ENCODE measurements at regions not wholly inside any gene's neighbourhood (a gene's known extent, or its start where the extent isn't known, plus 50 kb on each side); places are given as distances from the start of the nearest gene placed in this dataset.
"Not testable (repeated sequence)": the region's sequence is repeated elsewhere in the genome, so short reads cannot be mapped to it uniquely, and the experiment has no call there.

- no peak for DNase-seq (ENCODE audit: low read depth, low spot score)
These were observed 208.5 kb downstream of the FGF9 start for GRCh38 chr13:21879263-21879914.

- DNase-seq (ENCODE audit: low read depth, low spot score): no peak
These were observed 211.9 kb downstream of the FGF9 start for GRCh38 chr13:21882766-21883165.

- no peak for DNase-seq (ENCODE audit: low read depth, low spot score)
These were observed 212.8 kb downstream of the FGF9 start for GRCh38 chr13:21883713-21884112.

GRCh38 chr13:21884299-21884909, 213.5 kb downstream of the FGF9 start:
- DNase-seq (ENCODE audit: low read depth, low spot score): no peak

- DNase-seq (ENCODE audit: low read depth, low spot score): no peak
These were observed 214.2 kb downstream of the FGF9 start for GRCh38 chr13:21884965-21885567.

- DNase-seq (ENCODE audit: low read depth, low spot score): no peak
These were observed 214.9 kb downstream of the FGF9 start for GRCh38 chr13:21885714-21886224.

- no peak for DNase-seq (ENCODE audit: low read depth, low spot score)
These were observed 218.8 kb downstream of the FGF9 start for GRCh38 chr13:21889651-21890050.

GRCh38 chr13:21890220-21890619, 219.3 kb downstream of the FGF9 start:
- DNase-seq (ENCODE audit: low read depth, low spot score): not testable (repeated sequence)

- DNase-seq (ENCODE audit: low read depth, low spot score): no peak
These were observed 223.2 kb downstream of the FGF9 start for GRCh38 chr13:21894091-21894490.

GRCh38 chr13:21894703-21895699, 224.1 kb downstream of the FGF9 start:
- no peak for DNase-seq (ENCODE audit: low read depth, low spot score)

- no peak for DNase-seq (ENCODE audit: low read depth, low spot score)
These were observed 224.9 kb downstream of the FGF9 start for GRCh38 chr13:21895779-21896178.

- no peak for DNase-seq (ENCODE audit: low read depth, low spot score)
These were observed 226.3 kb downstream of the FGF9 start for GRCh38 chr13:21897161-21897560.

GRCh38 chr13:21898459-21898858, 227.6 kb downstream of the FGF9 start:
- DNase-seq (ENCODE audit: low read depth, low spot score): no peak

GRCh38 chr13:21898945-21899344, 228.1 kb downstream of the FGF9 start:
- DNase-seq (ENCODE audit: low read depth, low spot score): no peak

- DNase-seq (ENCODE audit: low read depth, low spot score): no peak
These were observed 230.5 kb downstream of the FGF9 start for GRCh38 chr13:21901336-21901735.

- no peak for DNase-seq (ENCODE audit: low read depth, low spot score)
These were observed 231.2 kb downstream of the FGF9 start for GRCh38 chr13:21901811-21902708.

GRCh38 chr13:21902709-21903098, 231.8 kb downstream of the FGF9 start:
- no peak for DNase-seq (ENCODE audit: low read depth, low spot score)

GRCh38 chr13:21905486-21905885, 234.6 kb downstream of the FGF9 start:
- no peak for DNase-seq (ENCODE audit: low read depth, low spot score)

GRCh38 chr13:21909331-21909730, 238.5 kb downstream of the FGF9 start:
- DNase-seq (ENCODE audit: low read depth, low spot score): no peak

- DNase-seq (ENCODE audit: low read depth, low spot score): no peak
These were observed 239.7 kb downstream of the FGF9 start for GRCh38 chr13:21910546-21910945.

Measured in activated naive CD8-positive, alpha-beta T cell treated with anti-CD3 and anti-CD28 coated beads, Interleukin-2, amount 50 U/mL, for 16 hours (primary cell).